KBM-7 (cell line): ENCODE measurements at regions not wholly inside any gene's neighbourhood (a gene's known extent, or its start where the extent isn't known, plus 50 kb on each side); places are given as distances from the start of the nearest gene placed in this dataset.
"Not testable (repeated sequence)": the region's sequence is repeated elsewhere in the genome, so short reads cannot be mapped to it uniquely, and the experiment has no call there.

Experiments used
- DNase-seq: peaks from one replicate; pipeline ENCODE4 v3.0.0-alpha.2; 2015
- in situ Hi-C: fragments of 300-500 bp; cut with MboI; formaldehyde crosslinking; loops from 2 replicates; pipeline ENCODE4 v1.14.3; 2020; ENCODE audit warnings: low sequenced_read_pairs, low pct_unique_long_range_greater_than_20kb, mixed read lengths

DNA sequence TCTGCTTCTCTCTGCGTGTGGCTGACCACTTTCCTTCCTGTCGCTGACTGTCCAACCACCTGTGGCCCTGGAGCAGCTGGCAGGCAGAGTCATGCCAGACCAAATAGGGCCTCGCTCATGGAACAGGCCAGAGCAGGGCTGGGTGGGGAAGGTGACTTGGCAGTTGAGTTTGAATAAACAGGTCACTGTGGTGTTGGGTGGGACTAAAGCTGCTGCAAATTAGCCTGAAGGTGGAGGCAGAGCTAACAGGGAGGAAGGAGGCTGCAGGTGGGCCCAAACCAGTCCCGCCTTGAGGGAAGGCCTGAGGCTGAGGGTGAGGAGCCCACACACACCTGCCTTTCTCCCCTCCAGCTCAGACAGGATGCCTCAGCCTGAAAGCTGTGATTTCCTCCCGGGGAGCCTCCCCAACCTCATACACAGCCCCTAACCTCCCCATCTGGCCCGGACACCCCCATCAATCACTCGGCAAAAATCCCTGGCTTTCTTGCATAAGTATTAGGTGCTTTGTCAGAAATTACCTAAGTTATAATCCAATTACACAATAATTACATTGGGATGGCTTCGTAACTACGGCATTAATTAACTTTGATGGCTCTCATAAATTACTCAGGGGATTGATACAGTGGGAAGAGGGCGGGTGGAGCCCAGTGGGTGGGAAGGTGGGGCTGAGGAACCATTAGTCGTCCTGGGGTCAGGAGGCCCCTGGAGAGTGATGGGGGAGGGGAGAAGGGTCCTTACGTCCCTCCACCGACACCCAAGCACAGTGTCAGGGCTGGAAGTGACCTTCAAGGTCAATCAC lies 97.7 kb upstream of the PCBD1 start:
- in situ Hi-C loops = no loop called here
- no peak for DNase-seq

DNA sequence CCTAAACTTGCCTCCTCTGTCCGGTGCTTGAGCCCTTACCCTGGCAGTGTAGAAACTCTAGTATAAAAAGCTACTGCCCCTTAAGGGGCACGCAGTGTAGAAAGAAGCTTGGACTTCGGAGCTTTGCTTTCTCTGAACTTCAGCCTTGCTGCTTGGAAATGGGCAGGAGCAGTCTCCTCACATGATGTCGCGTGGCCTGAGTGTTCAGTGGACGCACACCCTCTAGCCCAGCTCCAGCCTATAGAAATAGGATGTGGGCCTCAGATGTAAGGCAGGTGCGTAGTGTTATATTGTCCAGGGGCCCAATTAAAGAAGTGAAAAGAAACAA lies 98.2 kb upstream of the PCBD1 start:
- no peak for DNase-seq
- in situ Hi-C loops = no loop called here

DNA sequence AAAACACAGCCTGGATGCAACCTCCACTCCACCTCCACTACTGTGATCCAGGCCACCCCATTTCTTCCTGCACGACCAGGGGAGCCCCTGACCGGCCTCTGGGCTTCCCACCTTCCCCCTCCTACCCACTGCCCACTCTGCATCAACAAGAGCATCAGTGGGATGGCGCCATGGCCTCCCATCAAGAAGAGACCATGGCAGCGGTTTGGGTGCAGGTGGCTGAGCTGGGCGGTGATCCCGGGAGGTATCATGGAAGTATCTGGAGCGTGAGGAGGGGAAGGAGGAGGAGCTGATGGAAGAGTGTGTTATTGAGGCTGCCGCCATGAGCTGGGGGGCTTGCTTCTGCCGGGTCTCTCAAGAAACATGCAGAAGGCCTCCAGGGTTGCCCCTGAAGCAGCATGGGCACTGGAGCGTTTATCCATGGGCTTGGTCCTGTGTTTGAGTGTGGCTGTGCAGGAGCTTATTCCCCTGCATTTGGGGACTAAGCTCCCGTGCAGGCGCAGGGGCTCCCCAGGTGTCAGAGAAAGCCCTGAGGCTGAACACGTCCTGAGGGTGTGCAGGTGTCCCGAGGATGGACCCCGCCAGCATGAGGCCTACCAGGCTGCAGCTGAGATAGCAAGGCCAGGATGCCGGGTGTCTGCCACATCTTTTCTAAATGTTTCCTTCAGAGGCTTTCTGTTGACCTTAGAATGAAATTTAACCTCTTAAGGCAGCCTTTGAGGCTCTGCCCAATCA lies 99.2 kb upstream of the PCBD1 start:
- in situ Hi-C loops = no loop called here

DNA sequence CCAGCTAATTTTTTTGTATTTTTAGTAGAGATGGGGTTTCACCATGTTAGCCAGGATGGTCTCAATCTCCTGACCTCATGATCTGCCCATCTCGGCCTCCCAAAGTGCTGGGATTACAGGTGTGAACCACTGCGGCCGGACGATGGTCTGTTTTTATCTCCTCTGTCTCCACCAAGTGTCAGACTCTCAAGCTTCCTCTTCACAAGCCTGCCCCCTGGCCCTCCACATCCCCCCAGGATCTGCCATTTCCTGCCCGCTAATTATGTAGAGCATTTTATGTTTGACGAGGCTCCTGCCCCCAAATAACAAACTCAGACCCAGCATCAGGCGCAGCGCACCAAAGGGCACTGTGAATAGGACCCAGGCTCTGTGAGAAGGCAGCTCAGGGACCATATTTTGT lies 101.8 kb upstream of the PCBD1 start:
- in situ Hi-C loops, DNase-seq: not testable (repeated sequence)

More for the DNA sequence above, 99.2 kb upstream of the PCBD1 start:
- DNase-seq = no peak

DNA sequence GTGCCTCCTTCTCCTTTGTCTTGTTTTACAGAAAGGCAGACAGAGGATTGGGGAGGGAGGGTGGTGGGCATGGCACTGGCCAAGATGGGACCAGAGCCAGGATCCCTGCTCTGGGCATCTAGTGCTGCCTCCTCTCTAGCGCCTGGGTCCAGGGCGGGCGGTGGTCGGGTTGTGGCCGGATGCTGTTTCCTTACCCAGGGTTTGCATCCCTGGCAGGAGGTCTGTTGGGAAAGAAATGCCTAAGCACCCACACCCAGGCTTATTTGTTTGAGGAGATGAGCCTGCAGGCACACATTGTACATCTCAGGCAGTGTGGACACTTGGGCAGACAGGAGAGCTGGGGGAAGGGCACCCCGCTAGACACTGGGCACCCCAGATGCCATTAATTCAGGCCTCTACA lies 102.3 kb upstream of the PCBD1 start:
- no peak for DNase-seq
- in situ Hi-C loops = no loop called here

DNA sequence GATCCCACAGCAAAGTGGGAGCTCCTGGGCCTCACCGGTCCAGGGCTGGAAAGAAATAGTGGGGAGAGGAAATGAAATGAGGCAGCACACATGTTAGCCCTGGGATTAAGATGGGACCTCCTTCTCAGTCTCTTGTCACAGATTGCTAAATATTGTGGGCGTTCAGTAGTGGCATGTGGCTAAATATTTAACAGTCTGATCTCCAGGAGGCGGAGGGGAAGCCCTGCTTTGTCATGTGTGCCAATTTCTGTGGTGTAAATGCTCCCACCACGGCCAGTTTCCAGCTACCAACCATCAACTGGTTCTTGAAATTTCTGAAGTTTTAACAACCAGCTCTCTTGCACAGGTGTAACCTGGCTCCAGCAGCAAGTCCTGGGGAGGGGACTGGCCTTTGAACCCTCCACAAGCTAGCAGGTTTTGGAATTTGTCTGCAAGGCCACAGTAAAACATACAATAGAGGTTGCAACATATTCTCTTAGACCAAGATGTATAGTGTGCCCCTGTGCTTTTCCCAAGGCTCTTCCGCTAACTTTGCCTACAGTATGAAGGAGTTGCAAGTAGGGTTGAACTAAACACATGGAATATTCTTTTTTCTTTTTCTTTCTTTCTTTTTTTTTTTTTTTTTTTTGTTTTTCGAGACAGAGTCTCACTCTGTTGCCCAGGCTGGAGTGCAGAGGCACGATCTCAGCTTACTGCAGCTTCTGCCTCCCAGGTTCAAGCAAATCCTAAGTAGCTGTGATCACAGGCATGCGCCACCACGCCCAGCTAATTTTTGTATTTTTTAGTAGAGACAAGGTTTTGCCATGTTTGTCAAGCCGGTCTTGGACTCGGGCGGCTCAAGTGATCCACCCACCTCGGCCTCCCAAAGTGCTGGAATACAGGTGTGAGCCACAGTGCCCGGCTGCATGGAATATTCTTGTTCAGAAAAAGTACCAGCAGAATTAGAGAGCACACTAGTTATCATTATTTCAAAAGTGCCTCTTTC lies 103.1 kb upstream of the PCBD1 start:
- in situ Hi-C loops = no loop called here

DNA sequence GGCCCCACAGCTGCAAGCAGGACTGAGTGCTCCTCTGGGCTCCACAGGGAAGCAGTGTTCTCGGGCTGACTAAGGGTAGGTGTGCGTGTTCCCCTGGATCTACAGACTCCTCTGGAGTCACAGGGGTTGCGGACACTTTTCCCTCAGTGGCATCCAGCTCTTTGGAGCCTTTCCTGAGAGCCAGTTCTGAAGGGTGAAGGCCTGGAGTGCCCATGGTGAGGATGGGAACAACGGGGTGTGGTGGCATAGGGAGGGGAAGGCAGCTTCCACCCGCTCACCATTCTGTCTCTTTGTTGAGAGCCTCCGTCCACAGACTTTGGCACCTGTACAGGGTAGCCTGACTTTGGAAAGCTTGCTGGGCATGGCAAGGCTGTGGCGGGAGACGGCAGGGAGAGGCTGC lies 104.1 kb upstream of the PCBD1 start:
- no peak for DNase-seq
- in situ Hi-C loops = no loop called here

More for the DNA sequence above, 103.1 kb upstream of the PCBD1 start:
- DNase-seq = no peak

DNA sequence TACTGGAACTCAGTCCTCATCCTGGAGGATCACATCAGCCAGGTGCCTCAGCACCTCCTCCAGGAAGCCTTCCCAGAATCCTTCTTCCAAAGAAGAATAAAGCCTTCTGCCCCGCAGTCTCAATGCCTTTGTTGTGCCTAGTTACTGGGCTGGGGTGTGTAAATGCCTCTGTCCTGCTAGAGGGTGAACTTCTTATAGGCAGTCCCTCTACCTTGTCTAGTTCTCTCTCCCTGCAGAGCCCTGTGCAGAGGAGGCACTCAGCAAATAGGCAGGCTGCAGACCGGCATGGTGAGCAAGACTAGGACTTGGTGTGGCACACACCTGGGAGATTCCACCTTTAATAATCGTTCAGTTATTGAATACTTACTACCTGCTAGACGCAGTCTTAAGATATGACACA lies 104.7 kb upstream of the PCBD1 start:
- no peak for DNase-seq
- in situ Hi-C loops = no loop called here

DNA sequence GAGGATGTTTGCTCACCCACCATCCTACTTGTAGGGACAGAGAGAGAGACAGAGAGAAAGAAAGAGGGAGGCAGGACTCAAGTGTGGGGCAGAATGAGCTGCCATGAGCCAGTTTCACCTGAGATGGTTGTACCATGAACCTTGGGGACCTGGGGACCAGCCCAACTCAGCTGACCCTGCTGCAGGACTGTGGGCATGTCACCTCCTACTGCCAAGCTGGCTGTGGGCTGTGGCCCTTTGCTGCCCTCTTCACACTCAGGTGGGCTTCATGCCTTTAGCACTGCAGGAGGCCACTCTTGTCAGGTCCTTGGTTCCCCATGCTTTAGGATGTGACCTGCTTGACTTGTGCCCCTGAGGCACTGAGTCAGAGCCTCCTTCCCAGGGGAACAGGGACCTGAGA lies 108.2 kb upstream of the PCBD1 start:
- in situ Hi-C loops = no loop called here
- no peak for DNase-seq

DNA sequence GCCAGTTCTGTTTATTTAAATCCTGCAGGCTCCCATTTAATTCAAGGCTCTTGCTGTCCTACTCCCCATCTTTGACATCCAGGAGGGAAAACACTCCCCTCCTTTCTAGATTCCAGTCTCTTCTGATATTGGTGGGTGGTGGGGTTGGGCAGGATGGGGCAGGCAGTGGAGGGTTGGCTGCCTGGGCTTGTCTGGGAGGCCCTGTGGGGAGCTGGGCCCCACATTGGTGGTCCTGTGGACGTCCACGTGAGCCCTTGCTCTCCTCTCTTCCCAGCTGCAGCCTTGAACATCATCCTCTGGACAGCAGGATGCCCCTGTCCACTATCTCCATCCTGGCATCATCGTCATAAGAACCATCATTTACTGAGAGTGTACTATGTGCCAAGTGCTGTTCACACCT lies 108.9 kb upstream of the PCBD1 start:
- no peak for DNase-seq
- in situ Hi-C loops = no loop called here

DNA sequence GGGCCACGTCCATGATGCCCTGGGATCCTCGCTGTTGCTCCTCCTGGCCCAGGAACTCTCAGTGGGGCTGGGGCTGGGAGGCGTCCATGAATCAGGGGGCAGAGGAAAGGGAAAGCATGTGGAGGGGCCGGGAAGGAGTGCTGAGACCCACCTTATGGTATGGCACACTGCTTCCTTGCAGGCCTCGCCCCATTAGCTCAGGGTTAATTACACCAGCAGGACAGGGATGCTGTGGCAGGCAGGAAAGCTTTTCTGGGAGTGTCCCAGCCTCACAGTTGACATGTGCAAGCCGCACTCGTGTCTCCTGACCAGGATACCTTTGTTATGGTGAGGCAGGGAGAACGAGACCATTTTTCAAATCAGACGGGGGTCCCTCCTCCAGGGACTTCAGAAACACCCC lies 109.7 kb upstream of the PCBD1 start:
- in situ Hi-C loops = no loop called here
- no peak for DNase-seq

DNA sequence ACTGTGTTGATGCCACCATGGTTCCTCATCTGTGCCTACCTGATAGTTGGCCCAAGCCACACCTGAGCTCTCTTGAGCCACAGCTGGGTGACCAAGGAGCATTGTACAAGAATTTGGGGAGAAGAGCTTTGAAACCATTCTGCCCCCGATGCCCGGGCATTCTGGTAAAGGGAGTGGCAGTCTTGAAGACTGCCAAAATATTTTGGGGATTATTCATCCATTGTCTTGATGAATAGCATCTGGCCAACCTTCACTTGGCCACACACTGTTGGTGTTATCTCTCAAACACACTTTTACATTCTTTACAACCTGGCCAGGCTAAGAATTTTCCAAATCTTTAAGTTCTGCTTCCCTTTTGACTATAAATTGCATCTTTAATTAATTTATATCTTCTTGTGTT lies 113.1 kb upstream of the PCBD1 start:
- DNase-seq = no peak
- in situ Hi-C loops = no loop called here

DNA sequence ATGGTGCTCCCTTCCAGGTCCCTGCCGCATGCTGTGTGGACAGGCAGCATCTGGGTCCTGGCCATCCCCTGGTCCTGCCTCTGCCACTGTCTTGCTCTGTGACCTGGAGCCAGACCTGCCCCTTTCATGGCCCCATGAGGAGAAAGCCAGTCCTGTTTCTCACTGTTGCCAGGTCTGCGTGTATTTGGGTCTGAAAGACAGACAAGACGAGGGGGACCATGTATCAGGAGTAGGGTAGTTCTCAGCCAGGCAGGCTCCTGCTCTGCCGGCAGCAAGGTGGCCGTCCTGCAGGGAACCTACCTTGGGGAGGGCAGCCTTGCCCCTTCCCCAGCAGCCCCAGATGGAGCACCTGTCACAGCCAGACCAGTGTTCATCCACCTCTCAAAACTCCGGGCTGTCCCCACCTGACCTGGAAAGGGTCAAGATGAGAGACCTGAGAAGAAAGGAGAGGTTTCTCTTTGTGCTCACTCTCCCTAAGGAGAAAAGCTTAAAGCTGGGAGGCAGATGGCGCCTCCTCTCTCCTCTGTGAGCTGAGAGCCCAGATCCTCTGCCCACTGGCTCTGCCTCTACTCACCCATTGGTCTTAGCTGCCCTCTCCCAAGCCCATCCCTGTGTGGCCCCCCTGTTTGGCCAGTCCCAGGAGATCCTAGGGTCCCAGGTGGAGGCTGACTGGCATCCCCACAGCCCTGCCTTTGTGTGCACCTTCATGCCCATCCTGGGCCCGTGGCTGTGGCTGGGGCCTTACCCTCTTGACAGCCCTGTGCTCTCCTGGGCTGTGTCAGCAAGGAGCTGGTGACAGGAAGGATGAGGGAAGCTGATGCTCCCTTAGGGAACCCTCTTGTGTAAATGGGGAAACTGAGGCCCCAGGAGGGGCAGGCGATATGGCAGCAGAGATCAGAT lies 116.1 kb upstream of the PCBD1 start:
- in situ Hi-C loops = no loop called here
- no peak for DNase-seq

DNA sequence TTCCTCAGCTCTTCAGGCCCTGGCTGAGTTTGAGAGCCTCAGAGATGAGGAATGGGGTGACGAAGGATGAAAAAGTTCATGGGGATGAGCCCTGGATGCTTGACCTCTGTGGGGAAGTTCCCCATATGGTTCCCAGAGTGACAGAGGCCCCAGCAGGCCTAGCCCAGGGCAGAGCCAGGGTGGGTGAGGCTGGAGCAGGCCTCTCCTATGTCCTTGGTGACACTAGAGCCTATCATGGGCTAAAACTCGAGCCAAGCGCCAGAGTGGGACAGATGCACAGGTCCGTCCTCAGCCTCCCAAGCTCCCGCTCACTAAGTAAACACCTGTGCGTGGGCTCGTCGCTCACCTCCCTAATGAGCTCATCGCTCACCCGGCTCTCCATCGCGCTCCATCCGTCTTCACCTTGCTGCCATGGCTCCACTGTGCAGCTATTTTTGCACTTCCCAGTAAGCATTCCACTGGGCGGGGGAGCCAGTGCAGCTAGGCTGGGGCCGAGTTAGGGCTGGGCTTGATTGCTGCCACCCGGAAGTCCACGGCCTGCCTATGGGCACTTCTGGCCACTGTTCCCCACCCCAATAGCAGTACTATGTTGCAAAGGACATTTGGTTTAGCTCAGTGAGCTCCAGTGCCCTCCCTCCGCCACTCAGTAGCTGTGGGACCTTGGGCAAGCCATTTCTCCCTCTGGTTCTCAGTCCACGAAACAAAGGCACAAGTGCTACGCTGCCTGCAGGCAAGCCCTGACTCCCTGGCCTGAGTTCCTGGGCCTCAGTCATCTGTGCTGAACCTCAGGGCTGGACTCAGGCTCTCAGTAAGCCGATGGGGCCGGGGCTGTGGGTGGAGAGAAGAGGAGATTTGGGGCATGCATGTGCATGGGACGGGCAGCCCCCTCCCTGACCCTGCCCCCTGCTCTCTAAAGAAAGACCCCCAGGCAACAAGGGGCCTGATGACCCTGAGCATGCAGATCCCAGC lies 117.3 kb upstream of the PCBD1 start:
- in situ Hi-C loops = no loop called here
- DNase-seq = no peak

DNA sequence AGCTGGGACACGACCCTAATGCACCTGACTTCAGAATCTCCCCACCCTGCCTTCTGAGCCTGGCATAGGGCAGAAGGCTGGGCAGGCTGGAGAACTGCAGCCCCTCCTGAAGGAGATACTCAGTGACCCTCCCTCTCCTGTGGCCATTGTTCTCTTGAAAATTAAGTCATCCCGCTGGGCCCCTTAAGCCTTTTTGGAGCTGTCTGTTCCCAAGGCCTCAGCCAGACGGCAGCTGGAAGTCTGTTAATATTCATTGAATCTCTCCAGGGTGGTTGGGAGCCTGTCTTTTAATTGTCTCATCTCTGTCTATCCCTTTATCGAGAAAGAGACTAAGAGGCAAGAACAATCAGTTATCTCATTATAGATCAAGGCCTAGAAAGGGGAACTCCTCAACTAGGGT lies 118.1 kb upstream of the PCBD1 start:
- in situ Hi-C loops = no loop called here
- DNase-seq = no peak

DNA sequence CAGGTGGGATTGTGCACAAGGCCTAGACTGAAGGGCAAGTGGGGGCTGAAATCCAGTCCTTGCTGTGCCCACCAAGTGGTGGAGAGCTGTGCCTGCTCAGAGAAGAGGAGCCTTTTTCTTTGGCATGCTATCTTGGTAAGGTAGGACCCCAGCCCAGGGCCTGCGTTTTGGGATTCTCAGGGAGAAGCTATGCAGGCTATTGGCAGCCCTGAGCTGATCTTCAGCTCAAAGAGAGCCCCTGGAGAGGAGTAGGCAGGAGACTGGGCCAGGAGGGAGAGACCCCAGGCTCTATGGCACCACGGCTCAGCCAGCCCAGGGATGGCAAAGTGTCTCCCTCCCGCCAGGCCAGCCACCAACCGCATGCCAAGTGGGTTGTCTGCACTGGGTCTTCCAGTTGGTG lies 119.2 kb upstream of the PCBD1 start:
- DNase-seq = no peak

DNA sequence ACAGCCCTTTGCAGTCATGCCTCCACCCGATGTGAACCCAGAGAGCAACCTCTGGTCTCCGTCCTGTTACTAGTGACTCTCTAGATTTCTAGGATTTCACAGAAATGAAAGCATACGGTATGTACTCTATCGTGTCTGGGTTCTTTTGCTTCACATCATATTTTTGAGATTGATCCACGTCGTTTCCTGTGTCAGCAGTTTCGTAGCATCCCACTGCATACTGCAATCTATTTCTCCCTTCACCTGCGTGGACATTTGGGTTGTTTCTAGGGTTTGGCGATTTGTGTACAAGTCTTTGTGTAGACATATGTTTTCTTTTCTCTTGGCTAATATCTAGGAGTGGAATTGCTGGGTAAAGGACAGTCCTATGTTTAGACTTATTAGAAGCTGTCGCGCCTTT lies 119.8 kb upstream of the PCBD1 start:
- in situ Hi-C loops = no loop called here
- DNase-seq = no peak

More for the DNA sequence above, 119.2 kb upstream of the PCBD1 start:
- in situ Hi-C loops = no loop called here

DNA sequence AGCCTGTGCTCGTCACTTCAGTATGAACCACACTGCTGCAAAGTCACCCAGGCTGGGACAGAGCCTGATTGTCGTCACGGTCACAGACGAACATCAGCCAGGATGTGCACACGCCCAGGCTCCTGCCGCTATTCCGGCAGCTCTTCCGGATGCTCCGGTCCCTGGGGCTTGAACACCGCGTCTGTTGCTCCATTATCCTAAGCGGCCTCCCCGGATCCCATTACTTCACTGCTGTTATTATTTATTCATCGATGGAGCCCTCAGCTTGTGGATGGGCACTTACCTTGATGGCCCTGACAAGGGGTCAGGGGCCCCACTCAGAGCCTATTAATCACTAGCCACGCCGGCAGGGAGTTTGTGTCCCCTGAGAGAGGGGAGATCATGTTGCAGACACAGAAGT lies 120.8 kb upstream of the PCBD1 start:
- no peak for DNase-seq
- in situ Hi-C loops = no loop called here
